ENCODE measurements at regions not wholly inside any gene's neighbourhood (a gene's known extent, or its start where the extent isn't known, plus 50 kb on each side); places are given as distances from the start of the nearest gene placed in this dataset.

DNA sequence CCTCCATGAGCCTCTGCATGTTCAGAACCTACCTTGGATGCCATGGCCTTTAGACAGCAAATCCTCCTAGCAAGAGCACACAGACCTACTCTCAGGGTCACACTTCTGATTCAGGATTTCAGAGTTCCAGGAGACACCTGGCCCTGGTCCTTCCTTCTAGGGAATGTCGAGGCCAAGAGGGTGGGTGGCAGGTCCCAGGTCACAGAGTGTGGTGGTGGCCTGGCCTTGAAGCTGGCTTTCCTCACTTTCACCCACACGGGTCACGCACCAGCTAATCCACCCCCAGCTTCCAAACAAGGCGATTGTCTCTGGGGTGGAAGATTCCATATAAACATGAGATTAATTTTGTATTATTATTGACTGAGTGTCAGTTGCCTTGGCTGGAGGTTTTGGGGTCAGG is 328.3 kb upstream of the RTL1 start:
- DNase-seq, result no peak

DNA sequence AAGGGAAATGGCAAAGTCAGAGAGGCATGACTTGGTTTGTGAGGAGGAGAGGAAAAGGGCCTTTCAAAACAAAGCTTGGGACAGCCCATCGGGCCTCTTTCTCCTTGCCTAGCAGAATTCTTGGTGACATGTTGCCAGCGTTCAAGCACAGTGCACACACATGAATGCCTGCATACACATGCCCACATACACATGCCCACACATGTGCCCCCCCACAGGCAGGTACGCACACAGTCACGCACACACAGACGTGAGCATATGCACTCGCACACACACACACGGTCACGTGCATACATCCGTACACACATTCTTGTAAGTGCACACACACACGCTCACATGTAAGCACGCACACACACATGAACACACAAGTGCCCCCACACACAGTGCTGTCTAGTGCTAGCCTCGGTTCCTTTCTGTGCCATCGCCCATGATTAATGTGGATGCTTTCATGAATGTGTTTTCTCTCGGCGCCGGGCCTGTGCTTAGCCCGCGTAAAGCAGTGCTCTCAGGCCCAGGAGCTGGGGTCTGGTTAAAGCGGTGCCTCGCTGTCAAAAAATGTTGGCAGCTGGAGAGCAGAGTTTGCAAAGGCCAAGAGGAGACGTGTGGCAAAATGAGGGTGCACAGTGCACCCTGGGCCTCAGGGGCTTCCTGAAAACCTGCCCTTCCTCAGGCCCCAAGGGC is 328.8 kb upstream of the DIO3 start:
- no peak for DNase-seq

DNA sequence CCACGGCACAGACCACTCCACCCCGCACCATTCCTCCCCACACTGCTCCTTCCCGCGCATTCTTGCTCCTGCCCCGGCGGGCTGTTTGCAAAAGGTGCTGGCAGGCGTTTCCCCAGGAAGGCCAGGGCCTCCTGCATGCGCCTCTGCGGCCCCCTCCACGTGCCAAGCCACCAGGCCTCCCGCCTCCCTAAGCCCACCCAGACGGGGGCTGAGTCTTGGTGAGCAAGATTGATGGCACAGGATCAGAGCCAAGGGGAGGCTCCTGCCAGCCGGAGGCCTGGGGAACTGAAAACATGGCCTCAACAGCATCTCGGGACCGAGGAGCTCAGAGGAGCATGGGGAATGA is 328.3 kb upstream of the DIO3 start:
- no peak for DNase-seq

DNA sequence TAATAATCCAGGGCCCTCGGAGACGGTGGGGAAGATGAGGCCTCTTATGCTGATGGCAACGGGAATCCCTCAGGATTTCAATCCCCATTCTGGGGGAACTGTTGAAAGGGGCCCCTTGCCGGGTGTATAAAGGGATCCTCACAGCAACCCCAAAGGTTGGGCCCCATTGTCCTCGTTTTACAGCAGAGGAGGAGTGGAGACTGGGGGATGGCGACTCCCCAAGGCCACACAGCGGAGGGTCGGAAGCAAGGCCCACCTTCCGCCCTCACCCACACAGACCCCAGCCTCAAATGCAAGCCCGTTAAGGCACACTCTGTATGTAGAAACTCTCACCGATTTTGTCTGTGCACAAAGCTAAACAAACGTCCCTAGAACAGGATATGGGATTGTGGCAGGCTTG is 327.9 kb upstream of the DIO3 start:
- no peak for DNase-seq

DNA sequence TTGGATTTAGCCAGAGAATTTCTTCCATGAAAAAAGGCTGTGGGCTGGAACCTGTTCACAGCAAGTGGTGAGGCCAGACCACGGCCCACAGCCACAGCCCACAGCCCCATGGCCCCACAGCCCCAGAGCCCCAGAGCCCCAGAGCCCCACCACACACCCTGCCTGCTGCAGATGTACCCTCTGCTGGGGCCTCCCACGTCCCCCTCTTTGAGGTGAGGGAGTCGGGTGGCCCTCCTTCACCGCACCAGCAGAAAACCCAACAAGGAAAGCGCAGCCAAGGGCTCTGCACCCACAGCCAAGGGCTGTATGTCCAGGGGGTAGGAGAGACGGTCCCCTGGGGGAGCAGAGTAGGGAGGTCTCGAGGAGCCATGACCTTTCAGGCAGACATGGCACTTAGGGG is 327.5 kb upstream of the DIO3 start:
- DNase-seq, result no peak

DNA sequence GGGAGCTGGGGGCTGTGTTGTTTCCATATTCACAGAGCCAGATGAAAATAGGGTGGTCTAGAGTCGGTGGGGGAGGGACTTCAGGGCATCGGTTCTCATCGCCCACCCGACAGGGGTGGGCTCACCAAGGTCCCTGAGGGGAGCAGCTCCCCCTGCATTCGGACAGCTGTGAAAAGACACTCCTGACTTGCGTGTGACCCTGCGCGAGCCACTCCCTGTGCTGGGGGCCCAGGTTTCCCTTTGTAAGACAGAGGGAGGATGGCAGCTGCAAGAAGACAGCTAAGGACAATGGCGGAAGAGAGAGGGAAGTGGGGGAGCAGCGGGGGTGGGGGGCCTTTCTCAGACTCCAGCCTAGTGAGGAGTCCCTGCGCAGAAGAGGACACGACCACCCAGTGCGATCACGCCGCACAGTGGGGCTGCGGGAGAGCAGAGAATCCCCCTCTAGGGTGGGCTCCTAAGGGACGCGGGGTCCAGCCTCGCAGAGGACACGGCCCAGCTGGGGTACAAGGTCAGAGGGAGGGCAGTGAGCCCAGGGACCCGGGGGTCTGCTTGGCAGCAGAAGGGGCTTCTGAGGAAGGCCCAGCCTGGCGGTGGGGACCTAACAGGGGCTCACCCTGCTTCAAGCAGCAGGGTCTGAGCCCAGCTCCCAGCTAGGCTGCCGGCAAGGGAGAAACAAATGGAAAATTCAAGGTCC is 326.9 kb upstream of the DIO3 start:
- DNase-seq, result no peak

DNA sequence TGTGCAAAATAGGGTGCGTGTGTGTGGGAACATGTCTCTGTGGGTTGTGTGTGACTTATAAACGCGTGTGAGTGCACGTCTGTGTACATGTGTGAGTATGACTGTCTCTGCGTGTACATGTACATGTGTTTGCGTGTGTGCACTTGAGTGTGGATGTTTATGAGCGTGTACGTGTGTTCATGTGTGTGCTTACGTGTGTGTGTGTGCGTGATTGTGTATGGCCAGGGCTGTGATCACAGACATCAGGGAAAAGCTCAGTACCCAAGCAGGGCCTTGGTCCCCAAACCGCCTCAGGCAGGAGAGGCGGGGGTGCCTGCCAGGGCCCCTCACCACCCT is 326.3 kb upstream of the DIO3 start:
- DNase-seq, result no peak

DNA sequence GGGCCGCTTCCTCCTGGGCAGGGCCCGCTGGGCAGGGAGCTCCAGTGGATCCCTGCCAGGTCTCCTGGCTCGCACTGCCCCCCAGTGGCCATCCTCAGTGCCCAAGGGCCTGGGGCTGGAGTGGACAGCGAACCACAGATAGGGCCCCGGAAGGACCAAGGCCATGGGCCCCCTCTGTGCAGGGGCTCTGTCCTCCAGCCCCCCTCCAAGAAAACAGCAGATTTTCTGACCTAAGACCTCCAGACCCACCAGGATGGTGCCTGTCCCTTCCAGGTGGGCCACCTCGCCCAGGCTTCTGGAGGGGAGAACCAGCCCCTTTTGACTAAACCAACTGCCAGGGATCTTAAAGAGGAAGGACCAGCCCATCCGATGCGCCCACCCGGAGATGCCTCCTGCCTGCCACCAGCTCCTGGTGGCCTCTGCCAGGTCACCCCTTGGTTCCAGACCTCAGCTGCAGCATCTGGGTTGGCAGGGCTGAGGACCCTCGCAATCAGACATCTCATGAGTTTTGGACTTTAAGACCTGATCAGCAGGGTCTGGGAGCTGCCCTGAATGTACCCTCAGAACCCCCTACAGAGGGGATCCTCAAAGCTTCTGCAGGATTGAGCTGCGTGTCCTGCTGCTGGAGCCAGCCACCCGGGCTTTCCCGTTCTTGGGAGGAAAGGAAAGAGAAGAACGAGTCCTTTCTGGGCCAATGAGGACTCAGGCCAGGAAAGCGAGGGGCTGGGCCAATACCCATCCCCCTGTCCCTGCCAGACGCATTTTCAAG is 325.8 kb upstream of the DIO3 start:
- no peak for DNase-seq

DNA sequence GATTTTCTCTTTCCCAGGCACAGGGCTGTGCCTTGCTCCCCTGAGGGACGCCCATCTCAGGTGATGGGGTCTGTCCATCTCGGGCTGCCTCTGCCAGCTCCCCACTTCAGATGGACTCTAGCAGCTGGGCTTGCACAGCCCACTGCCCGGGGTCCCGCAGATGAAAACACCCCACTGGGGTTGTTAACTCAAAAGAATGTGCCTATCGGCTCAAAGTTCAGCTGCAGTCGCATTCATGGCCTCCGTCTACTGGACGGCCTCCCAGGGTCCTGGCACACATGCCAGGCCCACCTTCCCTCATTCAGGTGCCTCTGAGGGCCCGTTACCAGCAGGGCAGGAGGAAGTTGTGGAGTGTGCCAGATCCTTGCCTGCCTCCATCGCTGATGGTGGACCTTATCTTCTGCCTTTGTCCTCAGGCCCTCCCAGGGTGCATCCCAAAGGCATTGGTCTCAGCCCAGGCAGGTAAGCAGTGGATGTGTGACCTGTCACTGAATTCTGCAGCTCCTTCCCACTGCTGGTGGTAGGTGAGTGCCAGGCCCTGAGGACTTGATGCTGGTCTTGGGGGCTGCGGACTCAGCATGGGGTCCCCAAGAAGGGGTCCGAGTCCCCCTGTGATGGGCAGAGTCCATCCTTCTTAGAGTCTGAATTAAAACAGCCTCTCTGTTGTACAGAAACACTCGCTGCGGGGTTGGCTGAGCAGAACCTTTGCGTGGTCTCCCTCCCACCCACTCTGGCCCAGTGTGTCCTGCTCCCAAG is 324.6 kb upstream of the DIO3 start:
- DNase-seq, result no peak

DNA sequence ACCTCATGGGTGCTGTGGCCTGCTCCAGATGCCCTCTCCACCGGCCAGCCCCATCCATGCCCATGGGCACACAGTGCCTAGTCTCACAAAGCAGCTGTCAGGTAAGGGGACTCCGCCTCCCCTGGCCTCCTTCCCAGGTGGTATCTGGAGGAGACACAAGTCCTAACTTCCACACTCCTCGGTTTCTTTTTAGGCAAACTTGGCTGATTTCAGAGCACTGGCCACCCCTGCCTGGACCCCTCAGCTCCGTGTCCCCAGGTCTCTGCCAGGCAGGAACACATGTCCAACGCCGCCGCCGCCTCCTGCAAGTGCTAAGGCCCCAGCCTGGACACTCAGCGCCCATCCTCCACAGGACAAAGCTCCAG is 324.1 kb upstream of the DIO3 start:
- no peak for DNase-seq

DNA sequence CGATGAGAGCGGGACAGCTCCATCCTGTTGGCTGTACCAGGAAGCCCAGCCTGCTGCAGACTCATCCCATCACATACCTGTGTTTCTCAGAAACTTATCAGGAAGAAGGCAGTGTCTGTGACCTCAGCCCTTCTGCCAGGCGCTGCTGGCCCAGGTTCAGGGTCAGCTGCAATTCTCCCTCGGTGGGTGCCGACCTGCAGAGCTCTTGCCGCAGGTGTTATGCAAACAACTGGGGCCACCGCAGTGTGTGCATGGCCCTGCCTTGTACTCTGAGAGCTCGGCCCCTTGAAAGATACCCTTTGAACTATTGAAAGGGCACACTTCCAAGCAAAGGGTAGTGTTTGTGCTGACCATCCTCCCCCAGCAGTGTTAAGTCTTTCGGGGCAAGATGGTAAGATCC is 322.2 kb upstream of the DIO3 start:
- DNase-seq, result no peak

DNA sequence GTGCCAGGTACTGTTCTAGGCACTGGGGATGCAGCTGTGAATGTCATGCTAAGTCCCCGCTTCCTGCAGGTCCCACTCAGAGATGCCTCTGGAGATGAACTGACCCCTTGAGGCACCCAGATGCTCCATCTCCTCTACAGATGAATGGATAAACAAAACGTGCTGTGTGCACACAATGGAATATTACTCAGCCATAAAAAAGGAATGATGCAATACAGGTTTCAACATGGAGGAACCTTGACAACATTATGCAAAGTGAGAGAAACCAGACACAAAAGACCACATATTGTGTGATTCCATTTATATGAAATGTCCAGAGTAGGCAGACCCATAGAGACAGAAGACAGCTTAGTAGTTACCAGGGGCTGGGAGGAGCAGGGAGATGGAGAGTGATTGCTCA is 320.1 kb upstream of the DIO3 start:
- no peak for DNase-seq

DNA sequence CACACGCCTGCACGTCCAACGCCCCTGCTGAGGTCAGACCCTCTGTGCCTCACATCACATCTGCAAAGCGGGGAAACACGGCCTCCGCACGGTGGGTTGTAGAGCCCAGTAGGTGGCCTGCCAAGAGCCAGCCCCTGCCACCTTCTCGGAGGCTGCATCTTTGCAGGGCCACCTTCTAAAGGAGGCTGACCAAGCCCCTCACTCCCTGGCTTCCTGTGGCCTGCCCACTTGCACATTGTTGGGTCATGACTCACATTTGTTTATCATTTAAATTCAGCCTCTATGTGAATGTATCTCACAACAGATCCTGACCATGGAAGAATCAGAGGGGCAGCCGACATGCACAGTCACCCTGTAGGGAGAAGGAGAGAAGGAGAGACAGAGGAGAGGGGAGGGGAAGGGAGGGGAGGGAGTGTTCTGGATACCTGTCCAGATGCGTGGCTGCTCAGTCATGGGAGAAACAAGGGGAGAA is 319.5 kb upstream of the DIO3 start:
- DNase-seq, result no peak

DNA sequence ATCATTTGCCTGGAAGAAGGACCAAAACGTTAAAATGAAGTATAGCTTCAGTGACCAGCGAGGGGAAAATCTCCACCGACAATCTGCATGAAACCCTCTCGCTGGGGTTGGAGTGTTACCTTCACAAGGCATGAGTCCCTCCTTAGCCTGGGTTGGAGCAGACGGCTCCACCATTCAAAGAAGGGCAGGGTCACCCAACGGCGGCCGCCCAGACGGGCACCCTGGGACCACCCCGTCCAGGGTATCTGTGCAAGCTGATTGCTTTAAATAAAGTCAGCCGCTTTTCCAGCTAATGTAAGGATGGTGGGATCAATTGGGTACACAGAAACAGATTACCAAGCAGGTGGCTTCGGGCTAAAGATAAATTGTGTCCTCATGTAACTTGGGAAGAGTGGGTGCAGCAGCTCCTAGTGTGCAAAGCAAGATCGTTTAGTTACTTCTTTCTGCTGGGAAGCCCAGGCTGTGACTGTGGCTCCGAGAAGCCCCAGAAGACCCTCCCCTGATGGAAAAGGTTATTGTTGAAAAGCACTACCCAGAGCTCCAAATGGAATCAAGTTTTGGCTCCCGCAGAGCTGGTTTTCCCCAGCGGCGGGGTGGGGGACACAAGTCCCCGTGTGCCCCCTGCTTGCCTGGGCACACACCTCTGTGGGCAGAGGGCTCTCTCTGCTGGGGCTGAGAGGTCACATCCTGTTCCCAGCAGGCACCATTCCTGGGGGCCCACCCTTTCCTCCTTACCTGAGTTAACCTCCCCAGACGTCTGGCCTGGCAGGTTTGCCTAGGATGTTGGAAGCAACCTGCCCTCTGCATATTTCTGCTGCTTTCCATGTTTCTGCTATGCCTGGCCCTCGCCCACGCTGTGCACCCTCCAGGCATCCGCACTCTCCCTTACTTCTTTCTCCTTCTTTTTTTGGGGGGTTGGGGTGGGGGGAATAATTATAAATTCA is 318.6 kb upstream of the DIO3 start:
- DNase-seq, result no peak

DNA sequence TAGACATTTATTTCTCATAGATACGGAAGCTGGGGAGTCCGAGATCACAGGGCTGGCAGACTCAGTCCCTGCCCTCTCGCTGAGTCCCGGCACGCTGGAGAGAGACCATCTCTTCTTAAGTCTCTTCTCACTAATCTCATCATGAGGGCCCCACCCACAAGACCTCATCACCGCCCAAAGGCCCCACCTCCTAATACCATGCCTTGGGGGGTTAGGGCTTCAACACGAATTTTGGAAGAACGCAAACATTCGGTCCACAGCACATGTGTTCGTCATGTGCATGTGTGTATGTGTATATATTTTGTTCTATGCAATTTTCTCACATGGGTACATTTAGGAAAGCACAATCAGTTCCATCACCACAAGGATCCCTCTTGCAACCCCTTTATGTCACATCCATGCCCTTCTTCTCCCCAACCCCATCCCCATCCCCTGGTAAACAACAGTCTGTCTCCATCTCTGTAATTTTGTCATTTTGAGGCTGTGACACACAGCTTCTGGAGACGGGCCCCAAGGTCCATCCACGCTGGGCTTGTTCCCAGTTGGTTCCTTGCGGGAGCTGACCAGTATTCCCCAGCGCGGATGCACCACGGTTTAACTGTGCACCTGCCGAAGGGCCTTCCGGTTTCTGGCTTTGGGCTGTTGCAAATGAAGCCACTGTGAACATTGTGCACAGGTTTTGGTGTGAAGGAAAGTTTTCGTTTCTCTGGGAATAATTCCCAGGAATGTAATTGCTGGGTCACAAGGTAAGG is 317.5 kb upstream of the DIO3 start:
- DNase-seq, result no peak

DNA sequence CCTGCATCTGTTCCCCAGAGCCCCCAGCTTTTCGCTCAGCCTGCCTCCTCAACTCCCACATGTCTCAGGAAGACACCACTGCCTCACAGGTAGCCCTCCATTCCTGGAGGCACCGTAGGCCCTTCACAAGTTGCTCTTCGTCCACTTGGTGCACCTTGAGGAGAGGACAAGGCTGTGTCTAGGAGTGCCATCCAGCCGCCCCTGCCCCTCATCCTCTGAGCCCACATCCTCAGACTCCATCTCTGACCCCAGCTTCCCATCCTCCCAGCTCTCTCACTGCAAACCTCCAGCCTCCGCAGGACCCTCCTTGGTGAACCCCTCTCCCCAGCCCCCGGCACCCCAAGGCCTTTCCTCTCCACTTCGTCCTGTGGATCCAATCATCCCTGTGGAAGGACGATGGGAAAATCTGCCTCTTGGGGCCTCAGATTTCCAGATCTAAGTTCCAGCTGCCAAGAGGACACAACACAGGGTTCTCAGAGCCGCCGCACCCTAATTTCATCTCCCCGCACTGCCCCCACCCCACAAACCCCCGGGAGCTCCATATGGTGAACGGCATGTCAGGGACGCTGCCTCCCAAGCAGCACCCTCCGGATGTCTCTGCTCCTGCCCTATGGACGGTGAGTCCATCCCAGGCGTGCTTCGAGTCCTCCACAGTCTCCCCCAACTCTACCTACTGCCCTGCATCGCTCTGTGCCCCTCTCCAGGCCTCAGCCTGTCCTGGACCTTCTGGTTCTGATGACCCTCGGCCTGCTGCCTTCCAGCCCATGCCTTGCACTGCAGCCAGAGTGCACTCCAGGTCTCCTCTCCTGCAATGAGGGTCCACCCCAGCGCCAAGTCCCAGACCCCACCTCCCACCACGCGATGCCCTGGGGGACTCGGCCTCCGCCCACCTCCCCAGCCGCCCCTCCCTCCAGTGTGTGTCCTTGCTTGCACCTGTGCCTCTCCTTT is 314.1 kb upstream of the DIO3 start:
- DNase-seq, result no peak

DNA sequence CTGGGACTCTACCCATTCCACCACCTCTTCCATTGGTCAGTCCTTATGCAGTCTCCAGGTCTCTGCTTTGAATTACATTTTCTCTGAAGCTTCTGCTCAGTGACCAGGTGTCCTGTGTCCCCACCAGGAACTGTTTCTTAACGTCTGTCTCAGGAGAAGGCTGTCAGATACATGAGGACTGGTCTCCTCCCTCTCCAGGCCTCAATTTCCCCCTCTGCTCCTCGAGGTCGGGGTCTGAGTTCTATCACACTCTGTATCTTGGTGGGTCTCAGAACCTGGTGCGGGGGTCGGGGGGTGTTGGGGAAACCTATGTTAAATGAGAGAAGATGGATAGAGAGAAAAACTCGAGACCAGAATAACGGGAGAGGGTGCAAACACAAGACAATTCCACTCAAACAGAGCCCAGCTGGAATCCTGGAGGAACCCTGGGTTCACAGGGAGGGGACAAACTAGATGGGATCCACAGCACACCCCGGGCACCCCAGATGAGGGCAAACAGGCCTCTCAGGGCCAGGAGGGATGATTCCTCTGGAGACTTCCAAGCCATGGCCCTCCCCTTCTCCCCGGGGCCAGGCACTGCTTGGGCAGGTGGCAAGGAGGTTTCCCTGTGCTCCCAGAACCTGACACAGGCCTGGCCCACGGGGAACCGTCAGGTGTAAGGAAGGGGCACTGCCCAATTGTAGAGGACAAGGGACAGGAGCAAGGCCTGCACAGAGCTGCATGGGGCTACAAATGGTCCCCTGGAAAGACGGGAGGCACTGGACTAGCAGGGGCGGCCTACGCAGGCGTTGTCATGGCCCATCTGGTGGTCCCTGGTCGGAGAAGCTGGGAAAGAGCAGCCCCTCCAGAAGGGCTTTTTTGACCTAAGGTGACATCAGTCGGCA is 313.2 kb upstream of the DIO3 start:
- DNase-seq, result no peak

DNA sequence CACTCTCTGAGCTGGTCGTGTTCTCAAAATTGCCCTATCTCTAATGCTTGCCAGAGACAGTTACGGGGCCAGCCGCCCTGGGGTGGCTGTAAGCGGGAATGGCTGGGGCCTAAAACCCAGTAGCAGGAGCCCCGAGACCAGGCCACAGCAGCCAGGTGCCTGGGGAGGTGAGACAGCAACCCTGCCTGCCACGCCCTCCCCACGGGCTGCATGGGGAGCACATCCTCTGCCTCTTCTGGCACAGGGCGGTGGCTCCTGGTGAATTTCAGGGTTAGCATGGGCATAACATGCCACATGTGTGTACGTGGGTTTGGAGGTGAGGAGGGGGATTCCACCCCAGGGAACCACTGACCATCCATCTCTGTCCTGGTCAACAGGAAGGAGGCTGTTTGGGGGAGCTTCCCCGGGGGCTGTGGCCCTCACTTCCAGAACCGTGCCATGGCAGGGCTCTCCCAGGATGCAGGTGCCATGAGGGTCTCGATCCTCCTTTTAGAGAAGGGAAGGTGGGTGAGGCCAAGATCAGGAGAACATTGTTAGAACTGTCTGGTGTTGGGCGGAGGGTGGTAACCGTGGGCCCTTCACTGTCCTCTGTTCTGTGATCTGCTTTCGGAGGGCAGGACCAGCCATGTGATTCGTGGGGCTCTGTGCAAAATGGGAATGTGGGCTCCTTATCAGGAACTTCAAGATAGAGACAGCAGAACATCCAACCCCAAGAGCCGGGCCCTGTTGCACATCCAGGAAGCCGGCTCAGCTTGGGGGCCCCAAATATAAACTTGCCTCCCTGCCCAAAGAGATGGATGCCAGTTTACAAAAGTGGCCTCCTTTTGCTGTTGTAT is 312.2 kb upstream of the DIO3 start:
- DNase-seq, result no peak
